MM.1S (cell line): ENCODE measurements at regions not wholly inside any gene's neighbourhood (a gene's known extent, or its start where the extent isn't known, plus 50 kb on each side); places are given as distances from the start of the nearest gene placed in this dataset.

ENCODE experiments used
- EZH2 ChIP-seq: fragments of 300-600 bp; sonication (generic); optimal IDR thresholded peaks from 2 replicates; pipeline ENCODE3; 2017; ENCODE audit warnings: low read depth, mild to moderate bottlenecking, antibody characterized with exemption, low read length, mixed read lengths
- TF ChIP-seq, protein P1 (sequence below): fragments of 300-600 bp; sonication (generic); IDR thresholded peaks from 2 replicates; pipeline ENCODE4 v1.5.1; 2016; ENCODE audit warnings: antibody characterized with exemption, low read length, mixed read lengths

DNA sequence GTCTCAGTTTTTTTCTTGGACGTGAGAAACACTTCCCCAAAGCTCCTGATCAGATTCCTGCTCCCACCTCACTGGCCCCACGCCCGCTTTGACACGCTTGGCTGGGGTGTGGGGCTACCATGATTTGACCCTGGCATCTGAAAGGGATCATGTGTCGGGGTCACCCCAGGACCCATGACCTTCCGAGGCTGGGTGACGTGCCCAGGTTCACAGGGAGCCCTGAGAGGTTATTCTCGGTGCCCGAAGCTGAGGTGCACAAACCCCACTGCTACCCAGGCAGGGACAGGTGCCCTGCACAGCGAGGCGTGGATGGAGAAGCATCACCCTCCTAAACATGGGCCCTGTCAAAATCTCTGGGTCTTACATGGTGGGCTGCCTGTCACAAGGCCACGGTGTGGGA is 404.1 kb downstream of the GALR1 start:
- TF ChIP-seq, protein P1, sequence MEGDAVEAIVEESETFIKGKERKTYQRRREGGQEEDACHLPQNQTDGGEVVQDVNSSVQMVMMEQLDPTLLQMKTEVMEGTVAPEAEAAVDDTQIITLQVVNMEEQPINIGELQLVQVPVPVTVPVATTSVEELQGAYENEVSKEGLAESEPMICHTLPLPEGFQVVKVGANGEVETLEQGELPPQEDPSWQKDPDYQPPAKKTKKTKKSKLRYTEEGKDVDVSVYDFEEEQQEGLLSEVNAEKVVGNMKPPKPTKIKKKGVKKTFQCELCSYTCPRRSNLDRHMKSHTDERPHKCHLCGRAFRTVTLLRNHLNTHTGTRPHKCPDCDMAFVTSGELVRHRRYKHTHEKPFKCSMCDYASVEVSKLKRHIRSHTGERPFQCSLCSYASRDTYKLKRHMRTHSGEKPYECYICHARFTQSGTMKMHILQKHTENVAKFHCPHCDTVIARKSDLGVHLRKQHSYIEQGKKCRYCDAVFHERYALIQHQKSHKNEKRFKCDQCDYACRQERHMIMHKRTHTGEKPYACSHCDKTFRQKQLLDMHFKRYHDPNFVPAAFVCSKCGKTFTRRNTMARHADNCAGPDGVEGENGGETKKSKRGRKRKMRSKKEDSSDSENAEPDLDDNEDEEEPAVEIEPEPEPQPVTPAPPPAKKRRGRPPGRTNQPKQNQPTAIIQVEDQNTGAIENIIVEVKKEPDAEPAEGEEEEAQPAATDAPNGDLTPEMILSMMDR = no peak
- no peak for TF ChIP-seq EZH2
